ENCODE measurements at regions not wholly inside any gene's neighbourhood (a gene's known extent, or its start where the extent isn't known, plus 50 kb on each side); places are given as distances from the start of the nearest gene placed in this dataset.
"Not testable (repeated sequence)": the region's sequence is repeated elsewhere in the genome, so short reads cannot be mapped to it uniquely, and the experiment has no call there.

DNA sequence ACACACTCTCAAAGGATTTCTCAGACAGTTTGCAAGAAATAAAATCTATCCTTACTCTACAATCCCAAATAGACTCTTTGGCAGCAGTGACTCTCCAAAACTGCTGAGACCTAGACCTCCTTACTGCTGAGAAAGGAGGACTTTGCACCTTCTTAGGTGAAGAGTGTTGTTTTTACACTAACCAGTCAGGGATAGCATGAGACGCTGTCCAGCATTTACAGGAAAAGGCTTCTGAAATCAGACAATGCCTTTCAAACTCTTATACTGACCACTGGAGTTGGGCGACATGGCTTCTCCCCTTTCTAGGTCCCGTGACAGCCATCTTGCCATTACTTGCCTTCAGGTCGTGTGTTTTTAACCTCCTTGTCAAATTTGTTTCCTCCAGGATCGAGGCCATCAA is 268.4 kb downstream of the S1PR1 start:
- TF ChIP-seq, protein P1, sequence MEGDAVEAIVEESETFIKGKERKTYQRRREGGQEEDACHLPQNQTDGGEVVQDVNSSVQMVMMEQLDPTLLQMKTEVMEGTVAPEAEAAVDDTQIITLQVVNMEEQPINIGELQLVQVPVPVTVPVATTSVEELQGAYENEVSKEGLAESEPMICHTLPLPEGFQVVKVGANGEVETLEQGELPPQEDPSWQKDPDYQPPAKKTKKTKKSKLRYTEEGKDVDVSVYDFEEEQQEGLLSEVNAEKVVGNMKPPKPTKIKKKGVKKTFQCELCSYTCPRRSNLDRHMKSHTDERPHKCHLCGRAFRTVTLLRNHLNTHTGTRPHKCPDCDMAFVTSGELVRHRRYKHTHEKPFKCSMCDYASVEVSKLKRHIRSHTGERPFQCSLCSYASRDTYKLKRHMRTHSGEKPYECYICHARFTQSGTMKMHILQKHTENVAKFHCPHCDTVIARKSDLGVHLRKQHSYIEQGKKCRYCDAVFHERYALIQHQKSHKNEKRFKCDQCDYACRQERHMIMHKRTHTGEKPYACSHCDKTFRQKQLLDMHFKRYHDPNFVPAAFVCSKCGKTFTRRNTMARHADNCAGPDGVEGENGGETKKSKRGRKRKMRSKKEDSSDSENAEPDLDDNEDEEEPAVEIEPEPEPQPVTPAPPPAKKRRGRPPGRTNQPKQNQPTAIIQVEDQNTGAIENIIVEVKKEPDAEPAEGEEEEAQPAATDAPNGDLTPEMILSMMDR (IDR thresholded peaks at IDR 0.05) = not testable (repeated sequence)
- not testable (repeated sequence) for TF ChIP-seq POLR2A (IDR thresholded peaks at IDR 0.05)
